Stimulated activated naive CD8-positive, alpha-beta T cell treated with anti-CD3 and anti-CD28 coated beads, Interleukin-15, Interleukin-2, amounts not matched to agents 100 U/mL and 50 U/mL, for 24 hours (primary cell): ENCODE measurements at regions not wholly inside any gene's neighbourhood (a gene's known extent, or its start where the extent isn't known, plus 50 kb on each side); places are given as distances from the start of the nearest gene placed in this dataset.
"Not testable (repeated sequence)": the region's sequence is repeated elsewhere in the genome, so short reads cannot be mapped to it uniquely, and the experiment has no call there.

Experiments
- ATAC-seq: fragments of 150-1000 bp; cut with Tn5 transposase; one replicate; pipeline ENCODE4 v1.10.0; 2021
- DNase-seq: peaks from one replicate; pipeline ENCODE4 v3.0.0; 2021

DNA sequence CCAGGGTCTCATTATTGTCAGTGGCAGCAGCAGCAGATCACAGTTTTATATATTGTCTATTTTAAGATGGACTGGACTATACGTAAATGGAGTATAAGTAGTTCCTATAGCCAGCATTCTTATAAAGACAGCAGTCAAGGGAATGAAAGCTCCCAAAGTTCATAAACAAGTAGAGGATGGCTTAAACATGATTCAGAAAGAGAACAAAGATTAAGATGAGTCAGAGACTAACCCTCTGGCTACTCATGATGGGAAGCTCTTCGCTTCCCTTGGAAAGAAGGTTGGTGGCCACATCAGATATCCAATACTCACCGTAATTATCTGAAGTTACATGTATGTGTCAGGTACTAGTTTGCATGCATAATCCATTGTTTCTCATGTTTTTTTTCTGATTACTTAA lies 277.0 kb downstream of the INHBA start:
- no peak for DNase-seq
- ATAC-seq = no peak

DNA sequence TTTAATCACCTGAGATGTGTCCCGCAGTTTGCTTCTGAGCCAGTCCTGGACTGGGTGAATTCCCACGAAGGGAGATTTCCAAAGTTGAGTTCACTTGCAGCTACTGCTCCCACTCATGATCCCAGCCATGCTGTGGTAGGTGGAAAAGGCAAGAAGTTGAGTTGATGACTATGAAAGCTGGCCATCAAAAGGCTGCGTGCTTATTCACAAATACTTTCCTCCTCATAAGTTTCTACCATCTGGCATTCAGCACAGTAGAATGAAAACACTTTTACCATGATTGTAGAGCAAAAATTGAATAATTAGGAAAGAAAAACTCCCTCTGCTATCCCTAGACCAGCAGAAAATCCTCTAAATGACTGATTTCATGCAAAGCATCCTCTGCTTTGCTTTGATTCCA lies 281.8 kb downstream of the INHBA start:
- DNase-seq = no peak
- ATAC-seq = no peak

DNA sequence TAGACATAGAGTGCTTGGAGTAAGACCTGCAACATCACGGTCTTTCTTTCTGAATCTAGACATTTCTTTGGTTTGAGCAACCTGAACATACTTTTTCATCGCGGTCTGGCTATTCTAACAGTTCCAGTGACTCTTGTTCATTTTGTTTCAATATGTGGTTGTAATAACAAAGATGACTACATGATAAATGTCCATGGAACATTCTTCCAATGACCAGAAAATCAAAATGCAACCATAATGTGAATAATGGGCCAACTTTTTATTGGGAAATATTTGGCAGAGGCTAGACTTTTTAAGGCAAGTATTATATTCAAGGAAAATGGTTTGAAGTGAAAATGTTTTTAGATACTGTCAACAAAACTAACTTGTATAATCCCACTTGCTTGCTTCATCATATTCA lies 282.5 kb downstream of the INHBA start:
- DNase-seq (no peak), ATAC-seq (no peak)

DNA sequence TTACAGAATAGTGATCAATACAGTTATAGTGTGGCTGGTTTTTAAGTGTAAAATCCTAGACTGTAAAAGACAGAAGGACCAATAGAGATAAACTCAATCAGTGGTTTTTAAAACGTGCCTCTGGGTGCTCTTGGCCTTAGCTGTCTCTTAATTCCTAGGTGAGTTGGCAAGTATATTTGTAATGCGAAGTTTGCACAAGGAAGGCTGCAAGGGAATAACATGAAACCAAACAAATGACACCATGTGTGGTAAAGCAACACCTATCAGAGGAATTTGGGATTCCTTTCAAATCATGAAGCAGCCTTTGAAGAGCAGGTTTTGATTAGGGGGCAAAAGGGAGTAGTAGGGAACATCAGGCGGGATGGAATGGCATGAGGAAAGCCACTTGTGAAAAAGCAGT lies 284.6 kb downstream of the INHBA start:
- ATAC-seq = no peak
- DNase-seq = no peak

DNA sequence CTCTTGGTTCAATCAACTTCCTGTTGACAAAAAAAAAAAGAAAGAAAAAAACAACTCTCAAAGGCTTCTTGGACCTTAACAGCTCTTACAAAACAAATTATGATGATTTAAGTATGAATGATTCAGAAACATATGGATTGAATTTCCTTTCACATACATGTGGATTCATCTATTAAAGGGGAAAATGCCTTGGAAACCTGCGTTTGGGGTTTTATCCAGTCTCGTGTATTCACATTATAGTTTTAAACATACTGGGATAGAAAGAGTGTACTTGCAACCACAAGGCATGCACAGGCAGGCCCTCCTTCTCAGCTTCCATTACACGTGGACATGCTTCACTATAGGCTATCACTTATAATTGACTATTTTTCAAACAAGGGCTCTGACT lies 286.7 kb downstream of the INHBA start:
- DNase-seq (no peak), ATAC-seq (no peak)

DNA sequence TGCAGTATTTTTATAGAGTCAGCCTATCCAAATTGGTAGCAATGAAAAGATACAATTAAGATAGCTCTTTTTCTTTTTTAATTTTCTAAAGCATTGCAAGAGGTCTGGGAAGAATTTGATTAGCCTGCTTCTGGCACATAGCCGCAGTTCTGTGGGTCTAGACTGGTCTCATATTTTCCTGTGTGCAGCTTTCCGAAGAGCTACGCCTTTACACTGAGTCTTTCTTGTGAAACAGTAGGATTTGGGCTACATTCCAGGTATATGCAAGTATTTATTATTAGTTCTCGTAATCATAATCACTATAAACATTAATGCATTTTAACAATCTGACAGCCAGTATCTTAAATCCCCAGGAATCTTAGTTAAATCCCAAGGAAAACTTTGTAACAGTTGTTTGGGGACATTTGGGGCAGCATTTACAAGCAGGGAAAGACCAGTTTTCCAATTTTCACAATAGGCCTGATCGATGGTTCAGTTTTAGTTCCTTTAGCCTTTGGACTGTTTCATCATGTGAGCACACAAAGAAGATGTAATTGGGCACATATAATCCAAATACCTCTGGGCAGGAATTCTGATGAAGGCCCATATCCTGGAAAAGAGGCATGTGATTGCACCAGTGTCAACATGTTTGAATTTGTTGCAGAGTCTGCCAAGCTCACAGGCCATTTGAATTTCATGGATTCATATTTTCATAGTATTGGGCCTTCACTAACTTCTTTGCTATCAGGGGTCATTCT lies 287.3 kb downstream of the INHBA start:
- no peak for DNase-seq
- no peak for ATAC-seq

GRCh38 chr7:41415051-41415450 lies 287.8 kb downstream of the INHBA start:
- ATAC-seq = no peak
- no peak for DNase-seq

DNA sequence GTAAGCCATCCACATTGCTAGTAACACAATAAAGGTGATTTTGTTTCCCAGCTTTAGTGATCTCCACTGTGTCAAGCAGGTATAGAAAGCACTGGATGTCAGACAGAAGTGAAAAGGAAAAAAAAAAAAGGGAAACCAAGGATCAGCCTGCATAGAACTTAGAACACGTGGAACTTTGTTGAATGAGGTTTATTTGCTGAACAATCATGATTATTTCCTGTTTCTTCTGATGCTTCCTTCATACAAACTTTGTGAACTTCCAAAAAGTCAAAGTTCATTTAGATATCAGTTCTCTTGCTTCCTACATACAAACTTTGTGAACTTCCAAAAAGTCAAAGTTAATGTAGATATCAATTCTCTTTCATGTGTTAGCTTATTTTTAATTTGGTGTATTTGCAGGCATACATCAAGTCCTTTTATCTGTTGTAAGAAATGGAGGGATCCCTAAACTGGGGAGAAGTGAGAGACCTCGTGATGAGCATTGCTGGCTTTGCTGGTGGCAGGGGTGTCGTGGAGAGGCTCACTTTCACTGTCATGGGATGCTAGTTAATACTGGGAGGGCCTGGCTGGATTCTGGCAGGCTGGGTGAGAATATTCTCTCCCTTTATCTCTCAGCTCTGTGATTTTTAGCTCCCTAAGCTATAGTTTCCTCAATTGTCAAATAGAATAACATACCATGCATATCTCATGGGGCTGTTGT lies 298.4 kb downstream of the INHBA start:
- no peak for DNase-seq
- no peak for ATAC-seq

DNA sequence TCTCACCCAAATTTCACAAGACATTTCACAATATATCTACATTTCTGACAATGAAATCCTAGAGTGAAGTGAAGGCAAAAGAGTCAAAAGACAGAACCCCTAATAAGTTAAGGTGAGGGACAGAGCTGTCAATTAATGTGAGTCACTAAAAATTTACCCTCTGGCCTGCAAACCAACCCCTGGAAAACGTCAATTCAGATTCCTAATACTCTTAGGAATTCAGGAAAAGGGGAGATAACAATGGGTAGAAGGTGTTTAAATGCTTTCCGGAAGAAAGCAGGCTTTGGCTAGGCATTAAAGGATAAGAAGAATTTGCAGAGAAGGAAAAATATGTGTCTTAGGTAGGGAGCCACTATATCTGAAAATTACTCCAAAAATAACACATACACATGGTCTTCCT lies 299.6 kb downstream of the INHBA start:
- DNase-seq = no peak
- no peak for ATAC-seq

GRCh38 chr7:41401833-41402232 lies 301.1 kb downstream of the INHBA start:
- DNase-seq (no peak), ATAC-seq (no peak)

- ATAC-seq = no peak
- DNase-seq = no peak
Observed at GRCh38 chr7:41399171-41399570, 303.7 kb downstream of the INHBA start.

DNA sequence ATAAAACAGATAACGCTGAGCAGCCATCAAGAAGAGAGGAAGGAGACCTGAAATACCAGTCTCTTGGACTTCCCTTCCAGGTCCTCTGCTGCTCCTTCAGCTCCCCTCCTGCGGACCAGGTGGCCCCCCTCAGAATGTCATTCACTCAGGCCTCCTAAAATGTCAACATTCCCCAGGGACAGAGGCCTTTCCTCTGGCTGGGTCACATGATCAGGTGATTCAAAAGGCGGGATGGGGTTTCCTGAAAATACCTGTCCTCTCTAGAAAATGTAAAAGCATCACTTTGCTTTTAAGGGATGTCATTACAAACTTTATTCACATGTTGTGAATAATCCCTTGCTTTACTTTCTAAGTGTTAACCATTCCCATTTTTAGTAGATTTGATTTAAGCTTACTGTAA lies 311.1 kb downstream of the INHBA start:
- ATAC-seq (no peak), DNase-seq (no peak)

DNA sequence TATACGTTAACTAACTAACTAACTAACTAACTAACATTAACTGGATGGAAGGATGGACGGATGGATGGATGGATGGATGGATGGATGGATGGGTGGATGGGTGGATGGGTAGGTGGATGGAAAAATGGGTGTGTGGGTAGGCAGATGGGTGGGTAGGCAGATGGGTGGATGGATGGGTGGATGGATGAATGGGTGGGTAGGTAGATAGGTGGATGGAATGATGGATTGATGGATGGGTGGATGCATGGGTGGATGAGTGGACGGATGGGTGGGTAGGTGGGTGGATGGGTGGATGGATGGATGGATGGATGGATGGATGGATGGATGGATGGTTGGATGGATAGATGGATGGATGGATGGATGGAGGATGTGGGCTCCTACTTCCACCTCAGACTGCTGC lies 314.0 kb downstream of the INHBA start:
- DNase-seq, ATAC-seq: not testable (repeated sequence)

DNA sequence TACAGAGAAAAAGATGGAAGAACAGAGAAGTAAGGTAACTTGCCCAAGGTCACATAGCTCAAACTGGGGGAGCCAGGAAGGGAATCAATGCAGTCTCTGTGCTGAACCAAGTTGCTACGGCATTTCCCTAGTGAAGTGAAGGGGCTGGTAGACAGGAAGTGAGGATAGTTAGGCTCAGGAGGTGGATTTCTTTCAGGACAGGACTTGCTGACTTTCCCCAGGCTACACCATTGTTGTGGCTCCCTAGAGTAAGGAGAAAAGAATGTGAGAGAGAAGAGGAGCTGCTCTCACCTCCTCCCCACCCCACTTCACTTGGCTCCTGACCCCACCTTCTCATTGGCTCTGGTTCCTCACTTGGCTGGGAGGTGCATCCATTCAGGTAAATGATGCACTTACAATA lies 316.9 kb downstream of the INHBA start:
- ATAC-seq = no peak
- no peak for DNase-seq

DNA sequence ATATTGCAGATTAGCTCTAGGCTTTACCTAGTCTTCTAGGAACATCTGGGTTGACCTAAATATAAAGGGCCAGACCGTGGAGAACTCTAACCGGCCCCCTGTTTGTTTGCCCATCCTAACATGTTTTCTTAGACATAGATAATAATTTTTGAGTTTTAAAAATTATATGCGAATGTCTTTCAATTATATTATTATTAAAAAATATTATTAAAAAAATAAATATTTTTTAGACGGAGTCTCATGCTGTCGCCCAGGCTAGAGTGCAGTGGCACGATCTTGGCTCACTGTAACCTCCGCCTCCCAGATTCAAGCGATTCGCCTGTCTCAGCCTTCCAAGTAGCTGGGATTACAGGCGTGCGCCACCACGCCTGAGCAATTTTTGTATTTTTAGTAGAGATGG lies 318.5 kb downstream of the INHBA start:
- DNase-seq (no peak), ATAC-seq (no peak)

DNA sequence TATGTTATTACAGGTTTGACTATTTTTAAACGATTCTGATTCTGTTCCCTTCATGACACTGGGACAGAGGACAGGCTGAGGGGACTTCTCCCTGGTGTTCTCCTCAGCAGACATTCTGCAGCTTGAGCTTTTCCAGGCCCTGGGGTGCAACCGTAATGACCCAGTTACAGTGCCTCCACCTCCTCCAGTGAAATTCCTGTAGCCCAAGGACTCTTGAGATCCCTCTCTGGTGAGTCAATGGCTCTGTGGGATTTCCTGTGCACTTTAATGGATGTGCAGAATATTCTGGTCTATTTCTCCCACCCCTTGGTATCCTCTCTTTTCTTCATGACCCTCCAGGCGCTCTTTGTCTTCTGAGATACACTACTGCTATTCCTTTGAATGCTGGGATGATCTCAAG lies 319.3 kb downstream of the INHBA start:
- ATAC-seq = no peak
- DNase-seq = no peak

- ATAC-seq (no peak), DNase-seq (no peak)
Observed at GRCh38 chr7:41378156-41378555, 324.7 kb downstream of the INHBA start.

DNA sequence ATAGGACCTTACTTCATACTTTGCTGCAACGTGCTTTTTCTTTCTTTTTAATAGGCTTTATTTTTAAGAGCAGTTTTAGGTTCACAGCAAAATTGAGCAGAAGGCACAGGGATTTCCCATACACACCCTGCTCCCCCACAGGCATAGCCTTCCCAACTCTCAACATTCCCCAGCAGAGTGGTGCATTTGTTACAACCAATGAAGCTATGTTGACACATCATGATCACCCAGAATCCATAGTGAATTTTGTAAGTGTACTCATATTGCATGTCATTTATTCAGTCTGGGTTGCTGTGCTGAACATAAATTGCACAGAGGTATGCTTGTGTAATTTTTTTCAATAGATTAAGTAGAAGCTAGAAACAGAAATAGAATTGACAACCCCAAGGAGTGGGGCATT lies 327.3 kb downstream of the INHBA start:
- no peak for DNase-seq
- no peak for ATAC-seq

DNA sequence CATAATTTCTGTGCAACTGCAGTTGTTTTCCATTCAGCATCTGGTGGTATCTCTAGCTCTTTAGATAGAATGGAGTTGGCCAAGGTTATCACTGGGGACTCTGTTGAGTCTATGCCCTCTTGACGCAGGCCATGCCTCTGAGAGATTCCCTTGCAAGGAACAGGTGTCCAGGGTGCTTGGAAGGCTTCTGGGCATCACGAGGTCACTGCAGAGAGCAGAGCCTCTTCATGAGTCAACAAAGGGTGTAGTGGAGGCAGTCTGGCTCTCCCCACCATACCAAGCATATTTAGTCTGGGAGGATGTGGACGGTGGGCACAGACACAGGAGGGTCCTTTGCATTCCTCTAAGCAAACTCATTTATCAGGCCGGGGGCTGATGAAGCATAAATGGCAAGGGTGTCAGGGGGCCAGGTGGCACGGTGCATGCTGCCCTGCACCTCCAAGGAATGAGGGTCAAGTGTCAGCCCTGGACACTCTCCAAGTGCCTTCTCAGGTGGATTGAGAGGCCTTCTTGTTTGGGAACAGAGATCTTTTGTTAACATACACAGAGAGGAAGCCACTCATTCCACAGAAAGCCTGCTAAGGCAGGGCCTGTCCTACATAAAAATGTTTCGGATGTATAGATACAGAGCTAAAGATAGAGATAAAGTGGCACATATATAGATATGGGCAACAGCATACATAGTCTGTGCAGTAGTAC lies 328.6 kb downstream of the INHBA start:
- ATAC-seq (no peak), DNase-seq (no peak)

DNA sequence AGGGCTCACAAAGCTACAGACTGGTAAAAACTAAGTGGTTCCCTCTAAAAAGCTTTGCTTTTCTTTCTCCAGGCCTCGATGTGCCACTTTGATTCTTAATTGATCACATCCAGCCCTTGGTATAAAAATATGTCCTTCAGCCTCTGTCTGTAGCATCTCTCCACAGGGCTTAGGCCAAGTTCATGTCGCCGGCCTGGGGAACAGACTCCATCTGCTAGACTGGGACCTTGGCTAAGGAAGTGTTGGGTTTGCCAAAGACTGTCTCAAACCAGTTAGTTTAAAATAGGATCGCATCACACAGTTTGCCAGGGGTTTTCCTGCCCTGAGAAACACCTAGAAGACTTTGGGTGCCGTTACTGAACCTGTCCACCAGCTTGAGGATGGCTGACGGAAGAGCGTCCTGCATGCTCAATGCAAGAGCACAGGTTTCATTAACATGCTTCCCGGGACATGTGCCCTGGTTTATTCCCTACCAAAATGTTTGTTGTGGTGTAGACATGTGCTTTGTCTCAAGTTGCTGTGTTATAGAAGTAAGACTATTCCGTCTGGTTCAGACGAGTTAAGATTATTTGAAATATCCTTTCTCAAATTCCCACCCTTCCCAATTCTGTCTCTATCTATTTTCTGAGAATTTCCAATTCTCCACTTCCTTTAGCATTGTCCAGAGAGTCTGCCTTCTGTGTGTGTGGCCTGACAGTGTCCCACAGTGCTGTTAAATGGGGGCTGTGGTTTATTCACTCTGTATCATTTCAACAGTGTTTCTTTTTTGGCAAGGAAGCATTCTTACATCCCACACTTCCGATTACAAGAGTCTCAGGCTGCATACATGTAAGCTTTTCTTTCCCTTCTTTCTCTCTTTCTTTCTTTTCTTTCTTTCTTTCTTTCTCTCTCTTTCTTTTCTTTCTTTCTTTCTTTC lies 334.7 kb downstream of the INHBA start:
- ATAC-seq = no peak

GRCh38 chr7:41351091-41351490 lies 351.8 kb downstream of the INHBA start:
- ATAC-seq (no peak), DNase-seq (no peak)

More for the DNA sequence above, 334.7 kb downstream of the INHBA start:
- DNase-seq = no peak

DNA sequence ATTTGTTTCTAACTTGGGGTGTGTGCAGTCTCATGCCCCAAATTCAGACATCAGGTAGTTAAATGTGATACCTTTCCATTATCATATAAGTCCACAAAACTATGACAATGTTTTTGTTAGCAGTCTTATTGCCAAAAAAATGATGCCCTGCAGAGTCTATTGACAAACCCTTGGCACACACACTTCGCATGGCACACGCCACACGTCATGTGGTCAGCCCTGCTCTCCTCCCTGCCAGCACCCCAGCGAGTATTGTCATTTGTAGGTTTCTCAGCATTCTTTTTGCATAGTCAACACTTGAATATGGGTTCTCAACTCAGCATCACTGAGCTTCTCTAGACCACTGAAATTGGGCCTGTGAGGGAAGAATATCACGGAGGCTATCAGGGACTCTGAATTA lies 356.0 kb downstream of the INHBA start:
- DNase-seq = no peak
- ATAC-seq = no peak
